ENCODE measurements at regions not wholly inside any gene's neighbourhood (a gene's known extent, or its start where the extent isn't known, plus 50 kb on each side); places are given as distances from the start of the nearest gene placed in this dataset.

- TF ChIP-seq CTCF (IDR thresholded peaks at IDR 0.05) (no peak), POLR2A (IDR thresholded peaks at IDR 0.05) (no peak)
Observed at GRCh38 chr5:67246546-67247268, 50.1 kb upstream of the CD180 start.

Measured in Peyer's patch (tissue), 4 donors.